Stimulated activated CD8-positive, alpha-beta memory T cell treated with anti-CD3 and anti-CD28 coated beads, Interleukin-2, amount 100 ng/mL, for 48 hours (primary cell): ENCODE measurements at regions not wholly inside any gene's neighbourhood (a gene's known extent, or its start where the extent isn't known, plus 50 kb on each side); places are given as distances from the start of the nearest gene placed in this dataset.

Experiments used
- DNase-seq, 2 donors: peaks; one replicate each; pipeline ENCODE4 v3.0.0-alpha.2; 2020; ENCODE audit warnings: low read depth in 2 of 2

DNA sequence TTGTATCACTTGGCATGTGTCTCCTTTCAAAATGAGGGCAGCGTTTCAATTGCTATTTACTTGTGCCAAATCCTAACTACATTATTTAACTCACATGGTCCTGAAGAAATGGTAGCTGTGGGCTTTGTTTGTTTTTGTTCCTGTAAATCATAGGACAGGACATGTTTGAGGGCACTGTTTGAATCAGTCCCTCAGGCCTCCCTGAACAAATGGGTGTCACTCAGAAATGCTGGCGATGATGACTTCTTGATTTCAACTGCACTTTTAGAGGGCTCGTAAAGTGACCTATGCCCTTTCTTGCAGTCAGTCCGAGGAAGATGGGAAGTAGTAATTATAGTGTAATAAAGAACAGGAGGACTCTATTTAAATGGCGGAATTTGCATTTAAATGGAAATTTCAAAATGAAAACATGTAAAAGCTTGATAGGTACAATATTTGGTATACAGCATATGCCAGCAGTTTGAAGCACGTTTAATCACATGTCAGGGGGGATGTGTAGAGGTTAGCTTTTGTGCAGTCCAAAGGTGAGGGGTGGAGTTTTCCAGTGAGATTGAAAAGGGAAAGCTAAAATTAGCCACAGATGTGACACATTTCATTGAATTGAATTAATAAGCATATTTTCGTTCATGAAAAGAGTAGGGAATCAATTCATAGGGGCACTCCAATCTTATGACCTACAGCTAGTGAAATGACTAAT lies 1958.7 kb upstream of the IGFBP7 start:
- DNase-seq: no peak

GRCh38 chr4:59086410-59086809 lies 1976.2 kb upstream of the IGFBP7 start:
- no peak for DNase-seq

DNA sequence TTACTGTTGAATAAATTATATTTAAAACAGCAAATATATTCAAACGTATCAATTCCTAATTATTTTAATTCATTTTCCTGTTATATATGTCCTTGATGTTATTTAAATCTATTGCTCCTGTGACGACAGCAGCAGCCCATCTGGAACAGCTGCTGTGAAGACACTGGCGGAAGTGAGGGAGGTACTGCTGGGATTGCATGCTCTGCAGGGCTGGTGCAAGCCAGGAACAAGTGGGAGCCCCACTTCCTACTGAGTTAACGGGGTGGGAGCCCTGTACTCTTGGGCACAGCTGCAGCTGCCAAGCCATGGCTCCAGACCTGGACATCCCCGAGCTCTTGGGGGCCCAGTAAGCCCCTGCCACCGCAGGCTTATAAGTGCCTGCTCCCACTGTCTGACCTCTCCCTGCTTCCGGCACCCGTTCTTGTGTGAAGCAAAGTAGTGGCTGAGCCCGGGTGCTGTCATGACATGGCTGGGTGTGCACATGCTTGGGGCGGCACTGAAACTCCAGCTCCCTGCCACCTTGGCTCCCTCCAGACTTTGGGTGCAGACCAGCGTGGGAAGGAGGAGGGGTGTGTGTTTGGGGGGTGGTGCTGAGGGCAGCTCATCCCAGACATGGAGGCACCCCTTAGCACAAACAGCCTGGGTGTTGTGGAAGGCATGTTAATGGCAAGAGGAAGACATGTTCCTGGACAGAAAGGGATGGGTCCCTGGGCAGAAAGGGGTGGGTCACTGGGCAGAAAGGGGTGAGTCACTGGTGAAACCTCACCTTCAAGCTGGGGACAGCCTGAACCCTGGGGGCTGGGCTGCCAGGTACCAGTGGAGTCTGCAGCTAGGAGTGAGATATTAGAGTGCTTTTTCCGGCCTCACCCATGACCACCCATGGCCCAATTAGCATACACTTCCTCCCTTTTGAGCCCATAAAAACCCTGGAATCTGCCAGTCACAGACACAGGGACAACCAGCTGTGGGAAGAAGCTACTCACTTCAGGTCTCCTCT lies 1981.3 kb upstream of the IGFBP7 start:
- no peak for DNase-seq

DNA sequence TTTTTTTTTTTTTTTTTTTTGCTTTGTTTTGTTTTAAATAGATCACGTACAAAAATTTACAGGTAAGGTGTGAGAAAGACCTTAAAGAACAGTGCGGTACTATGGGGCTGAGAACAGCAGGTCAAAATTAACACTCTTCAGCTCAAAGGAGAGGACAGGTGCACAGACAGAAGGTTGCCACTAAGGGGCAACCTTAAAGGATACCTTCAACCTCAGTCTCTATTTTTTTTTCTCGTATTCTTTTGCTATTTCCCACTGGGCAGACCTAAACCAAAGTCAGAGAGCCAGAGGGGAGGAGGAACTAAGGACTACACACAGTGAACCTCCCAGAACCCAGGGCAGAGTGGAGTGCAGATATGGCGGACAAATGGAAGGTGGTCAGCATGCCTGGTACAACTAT lies 1984.3 kb upstream of the IGFBP7 start:
- DNase-seq: no peak

GRCh38 chr4:59102311-59102710 lies 1992.1 kb upstream of the IGFBP7 start:
- DNase-seq: no peak

DNA sequence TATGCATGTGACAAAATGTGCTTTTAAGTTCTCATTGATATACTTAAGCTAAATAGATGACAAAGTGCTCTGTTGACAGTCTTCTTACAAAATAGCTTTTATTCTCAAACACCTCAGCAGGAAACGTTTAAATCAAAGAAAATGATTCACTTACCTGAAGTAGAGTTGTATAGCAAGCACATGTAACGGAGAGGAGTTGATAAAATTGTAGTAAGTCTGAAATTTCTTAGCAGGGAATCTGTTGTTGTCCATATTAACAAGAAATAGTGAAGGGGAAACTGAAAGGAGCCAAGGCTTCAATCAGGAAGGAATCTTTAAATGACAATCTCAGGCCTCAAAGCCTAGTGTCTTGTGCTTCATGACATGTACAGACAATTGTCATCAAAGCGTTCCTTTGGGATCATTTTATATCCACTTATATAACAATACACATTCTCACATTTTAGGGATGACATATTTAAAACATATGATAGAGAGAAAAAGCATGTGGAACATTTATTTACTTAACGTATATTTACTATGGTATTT lies 2010.2 kb upstream of the IGFBP7 start:
- DNase-seq: no peak

- DNase-seq: no peak
Observed at GRCh38 chr4:59122626-59123025, 2012.4 kb upstream of the IGFBP7 start.

GRCh38 chr4:59126159-59126558 lies 2016.0 kb upstream of the IGFBP7 start:
- no peak for DNase-seq

- no peak for DNase-seq
Observed at GRCh38 chr4:59127006-59127405, 2016.8 kb upstream of the IGFBP7 start.

DNA sequence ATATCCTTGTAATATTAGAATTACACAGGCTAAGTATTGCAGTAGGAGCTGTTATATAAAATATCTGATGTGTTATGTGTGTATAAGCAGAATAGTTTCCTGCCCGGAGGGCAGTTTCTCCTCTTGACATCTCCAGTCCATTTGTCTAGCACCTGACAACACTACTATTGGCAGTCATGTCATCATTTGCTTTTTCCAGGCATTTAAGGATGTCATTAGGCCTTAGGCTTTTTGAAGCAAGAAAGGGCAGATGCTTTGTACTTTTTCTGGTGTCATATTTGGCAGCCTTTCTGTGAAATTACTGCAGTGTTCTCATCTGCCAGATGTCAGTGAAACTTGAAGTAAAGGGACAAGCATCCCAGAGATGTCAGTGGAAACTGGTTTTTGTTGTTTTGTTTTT lies 2017.6 kb upstream of the IGFBP7 start:
- no peak for DNase-seq

DNA sequence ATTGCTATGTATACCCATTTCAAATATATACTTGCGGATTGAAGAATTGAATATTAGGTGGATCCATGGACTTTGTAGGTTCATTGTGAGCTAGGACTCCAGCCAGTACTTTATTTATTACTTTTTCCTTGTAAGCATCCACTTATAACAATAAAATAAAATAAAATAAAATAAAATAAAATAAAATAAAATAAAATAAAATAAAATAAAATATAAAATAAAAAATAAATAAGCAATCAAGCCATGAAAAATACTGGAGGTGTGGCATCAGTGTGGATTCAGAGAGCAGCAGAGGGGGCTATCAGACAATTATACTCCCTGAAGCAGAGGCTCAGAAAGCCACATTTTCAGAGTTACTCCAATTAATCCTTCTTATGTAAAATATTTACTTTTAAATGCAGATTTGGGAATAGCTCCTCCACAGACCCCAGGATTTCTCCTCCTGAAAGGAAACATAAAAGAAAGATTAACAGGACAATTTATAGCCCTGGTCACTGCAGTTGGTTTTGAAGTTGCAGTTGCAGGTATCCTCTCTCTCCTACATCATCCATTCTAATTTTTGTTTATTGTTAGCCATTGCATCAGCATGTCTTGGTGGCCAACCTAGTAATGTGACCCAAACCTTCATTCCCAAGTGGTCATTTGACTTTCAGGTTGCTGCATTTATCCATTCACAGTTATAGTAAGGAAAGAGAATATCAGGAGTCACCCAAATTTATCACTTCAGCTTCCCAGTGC lies 2025.2 kb upstream of the IGFBP7 start:
- no peak for DNase-seq

DNA sequence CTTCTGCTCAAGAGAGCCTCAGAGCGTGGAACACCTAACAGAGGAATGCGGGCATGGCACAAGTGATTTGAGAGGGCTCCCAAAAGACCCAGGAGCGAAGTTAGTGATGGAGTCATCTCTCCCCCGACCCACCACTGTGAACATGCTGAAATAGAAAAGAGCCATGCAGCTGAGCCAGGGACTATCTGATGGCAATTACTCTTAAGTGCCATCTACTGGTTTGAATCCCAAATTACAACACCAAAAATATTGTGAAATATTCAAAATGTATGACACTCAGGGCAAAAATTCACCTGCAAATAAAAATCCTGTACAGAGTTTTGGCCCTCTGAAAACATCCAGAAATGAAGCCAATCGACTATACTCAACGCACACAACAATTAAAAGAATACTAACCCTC lies 2038.9 kb upstream of the ADGRL3 start:
- DNase-seq: no peak

DNA sequence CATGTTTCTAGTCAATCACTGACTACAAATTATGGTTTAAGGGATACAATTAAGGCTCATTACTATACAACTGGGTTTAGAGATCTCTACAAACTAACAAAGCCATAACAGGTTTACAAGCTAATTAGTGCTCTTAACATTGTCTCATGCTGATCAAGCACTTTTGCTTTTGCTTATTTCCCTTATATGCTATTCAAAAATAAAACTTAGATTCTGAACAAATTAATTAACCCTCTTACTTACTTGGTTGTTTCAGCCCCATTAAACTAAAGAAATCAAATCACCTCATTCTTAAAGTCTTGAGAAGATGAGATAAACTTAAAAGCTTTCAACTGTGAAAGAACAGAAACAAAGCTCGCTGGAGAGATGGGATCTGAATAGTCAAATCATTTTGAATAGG lies 2024.5 kb upstream of the ADGRL3 start:
- DNase-seq: no peak

DNA sequence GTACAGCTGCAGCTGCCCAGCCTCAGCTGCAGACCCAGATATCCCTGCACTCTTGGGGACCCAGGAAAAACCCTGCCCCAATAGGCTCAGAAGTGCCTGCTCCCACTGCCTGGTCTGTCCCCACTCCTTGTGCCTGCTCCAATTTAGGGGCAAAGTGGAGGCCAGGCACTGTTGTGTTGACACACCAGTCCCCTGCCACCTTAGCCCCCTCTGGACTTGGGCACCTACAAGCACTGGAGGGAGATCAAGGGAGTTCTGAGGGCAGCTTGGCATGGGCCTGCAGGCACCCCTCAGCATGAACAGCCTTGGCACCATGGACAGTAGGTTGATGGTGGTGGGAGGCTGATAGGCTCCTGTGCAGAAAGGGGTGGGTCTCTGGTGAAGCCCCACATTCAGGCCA lies 2020.8 kb upstream of the ADGRL3 start:
- no peak for DNase-seq

GRCh38 chr4:59180161-59180560 lies 2020.0 kb upstream of the ADGRL3 start:
- no peak for DNase-seq

DNA sequence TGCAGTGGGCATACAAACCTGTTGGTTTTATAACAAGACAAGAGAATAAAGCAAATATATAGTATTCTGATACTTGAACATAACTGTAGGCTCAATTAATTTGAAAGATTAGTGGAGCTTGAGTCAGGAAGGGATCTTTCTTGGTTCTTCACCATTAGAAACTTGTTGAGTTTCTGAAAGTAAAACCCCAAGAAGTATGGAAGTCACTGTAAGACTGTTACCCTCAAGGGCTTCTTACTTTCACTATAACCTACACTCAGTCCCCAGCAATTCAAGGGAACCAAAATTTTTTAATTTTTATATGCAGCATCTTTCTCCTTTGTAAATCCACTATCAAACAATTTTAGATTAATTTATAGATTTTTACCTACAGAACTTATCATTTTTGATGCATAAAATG lies 2019.2 kb upstream of the ADGRL3 start:
- no peak for DNase-seq

GRCh38 chr4:59195839-59196238 lies 2004.3 kb upstream of the ADGRL3 start:
- DNase-seq: no peak

DNA sequence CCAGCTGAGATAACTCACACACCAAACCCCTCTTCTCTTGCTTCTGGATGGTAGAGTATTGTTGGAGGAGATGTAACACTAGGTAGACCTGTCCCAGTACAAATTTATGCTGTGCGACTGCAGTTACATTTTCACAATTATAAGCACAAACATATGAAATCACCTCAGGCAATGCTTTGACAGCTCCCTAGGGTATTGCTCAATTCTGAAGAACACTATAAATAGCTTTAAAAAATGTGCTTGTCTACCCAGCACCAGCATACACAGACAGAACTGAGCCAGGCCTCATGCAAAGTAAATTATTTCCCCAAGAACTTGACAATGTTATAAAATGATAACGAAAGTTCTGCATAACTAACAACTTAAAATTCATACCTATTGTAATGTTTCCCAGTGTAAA lies 1999.1 kb upstream of the ADGRL3 start:
- DNase-seq: no peak

GRCh38 chr4:59217910-59218631 lies 1982.1 kb upstream of the ADGRL3 start:
- DNase-seq: no peak

GRCh38 chr4:59222221-59222620 lies 1977.9 kb upstream of the ADGRL3 start:
- DNase-seq: no peak

DNA sequence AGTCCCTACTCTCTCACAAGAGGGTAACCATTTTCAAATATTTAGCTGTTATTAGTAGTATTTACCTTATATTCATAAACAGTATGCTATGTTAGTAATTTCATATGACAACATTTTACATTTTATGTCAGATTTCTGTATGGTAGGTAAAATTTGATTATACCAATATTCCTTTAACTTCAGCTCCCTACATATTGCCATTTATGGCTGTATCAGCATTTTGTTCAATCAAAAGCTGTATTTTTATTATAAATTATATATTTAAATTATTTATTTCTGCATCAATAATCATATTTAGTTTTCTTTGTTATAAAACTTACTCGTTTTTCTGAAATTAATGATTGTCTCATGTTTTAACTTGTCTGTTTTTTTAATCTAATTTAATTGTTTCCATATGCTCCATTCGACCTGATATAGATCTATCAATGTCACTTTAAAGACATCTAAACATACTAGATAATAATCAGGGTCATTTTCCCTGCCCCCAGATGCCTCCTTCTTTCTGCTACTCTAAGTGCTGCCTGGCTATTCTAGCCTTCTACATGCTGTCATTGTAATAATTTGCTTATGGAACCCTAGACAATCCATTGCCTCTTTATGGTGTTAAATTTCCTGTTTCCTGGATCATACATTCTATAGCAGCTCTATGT lies 1976.7 kb upstream of the ADGRL3 start:
- DNase-seq: no peak
